GM18519 (cell line): ENCODE measurements at regions not wholly inside any gene's neighbourhood (a gene's known extent, or its start where the extent isn't known, plus 50 kb on each side); places are given as distances from the start of the nearest gene placed in this dataset.

Experiments used
- ATAC-seq: cut with Tn5 transposase; IDR thresholded peaks from one replicate; pipeline ENCODE4 v1.9.1; 2021; ENCODE audit warnings: mild to moderate bottlenecking, moderate library complexity; ENCODE audit not compliant: unreplicated experiment, low FRiP score

DNA sequence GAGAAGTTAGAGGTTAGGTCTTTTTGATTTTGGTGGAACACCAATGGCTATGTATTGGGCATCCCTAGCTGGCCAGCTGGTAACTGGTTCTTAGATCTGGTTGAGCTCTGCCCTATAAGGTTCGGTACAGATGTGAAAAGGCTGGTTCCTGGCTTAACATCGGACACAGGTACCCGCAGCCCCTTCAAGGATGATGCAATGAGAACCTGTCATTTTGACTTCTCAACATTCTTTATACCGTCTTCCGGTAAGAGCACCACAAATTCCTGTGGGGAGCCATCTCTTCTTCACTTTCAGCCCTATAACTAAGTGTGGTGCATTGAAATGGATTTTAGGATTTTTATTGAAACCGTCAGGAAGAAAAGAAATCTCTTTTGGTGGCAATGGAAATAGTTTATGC, 222.8 kb downstream of the ADAMTS9 start:
- ATAC-seq: no peak

DNA sequence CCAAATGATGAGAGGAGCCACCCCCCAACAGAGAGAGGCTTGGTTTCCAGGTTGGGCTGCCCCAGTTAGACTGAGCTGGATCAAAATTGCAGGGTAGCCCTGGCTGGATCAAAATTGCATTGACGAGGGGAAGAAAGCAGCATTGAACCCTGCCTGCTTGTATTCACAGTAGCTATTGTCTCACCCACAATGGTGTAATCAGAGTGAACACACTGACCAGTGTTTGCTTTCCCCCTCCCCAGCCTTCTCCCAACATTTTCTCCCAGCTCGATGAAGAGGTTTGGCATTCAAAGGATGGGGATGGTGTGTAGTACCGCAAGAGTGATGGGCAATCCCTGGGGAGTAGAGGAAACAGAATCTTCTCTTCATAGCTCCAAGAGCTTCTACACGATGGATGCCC, 223.8 kb downstream of the ADAMTS9 start:
- ATAC-seq: no peak

DNA sequence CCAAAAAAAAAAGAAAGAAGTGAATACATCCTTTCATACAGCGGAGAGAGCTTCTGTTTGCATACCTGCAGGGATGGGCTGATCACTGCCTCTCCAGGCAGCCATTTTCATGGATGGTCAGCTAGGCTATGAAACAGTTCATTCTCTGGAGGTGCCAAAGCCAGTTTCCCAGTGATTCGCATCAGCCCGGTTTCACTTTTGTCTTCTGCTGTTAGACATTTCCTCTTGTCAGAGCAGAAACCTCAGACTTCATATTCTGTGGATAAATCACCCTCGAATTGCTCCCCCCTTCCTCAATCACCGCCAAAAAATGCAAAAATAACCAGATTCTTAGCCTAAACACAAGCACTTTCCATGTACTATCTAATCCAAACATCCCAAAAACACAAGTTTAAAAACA, 225.6 kb downstream of the ADAMTS9 start:
- no peak for ATAC-seq

DNA sequence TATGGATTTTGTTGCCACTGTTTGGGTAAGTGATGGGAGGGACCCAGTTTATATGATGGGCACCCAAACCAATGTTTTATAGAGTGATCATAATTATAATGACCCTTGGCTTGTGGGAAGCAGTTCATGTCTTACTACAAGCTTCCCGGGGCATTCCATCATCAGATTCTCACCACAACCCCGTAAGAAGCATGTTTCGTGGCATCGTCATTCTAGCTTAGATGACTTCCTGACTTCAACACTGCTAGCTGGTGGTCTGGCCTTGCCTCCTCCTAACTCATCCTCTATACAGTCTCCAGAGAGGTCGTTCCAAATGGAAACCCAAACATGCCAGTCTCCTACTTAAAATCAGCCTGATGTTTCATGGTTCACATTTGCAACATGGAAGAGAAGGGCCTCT, 226.9 kb downstream of the ADAMTS9 start:
- ATAC-seq: no peak

DNA sequence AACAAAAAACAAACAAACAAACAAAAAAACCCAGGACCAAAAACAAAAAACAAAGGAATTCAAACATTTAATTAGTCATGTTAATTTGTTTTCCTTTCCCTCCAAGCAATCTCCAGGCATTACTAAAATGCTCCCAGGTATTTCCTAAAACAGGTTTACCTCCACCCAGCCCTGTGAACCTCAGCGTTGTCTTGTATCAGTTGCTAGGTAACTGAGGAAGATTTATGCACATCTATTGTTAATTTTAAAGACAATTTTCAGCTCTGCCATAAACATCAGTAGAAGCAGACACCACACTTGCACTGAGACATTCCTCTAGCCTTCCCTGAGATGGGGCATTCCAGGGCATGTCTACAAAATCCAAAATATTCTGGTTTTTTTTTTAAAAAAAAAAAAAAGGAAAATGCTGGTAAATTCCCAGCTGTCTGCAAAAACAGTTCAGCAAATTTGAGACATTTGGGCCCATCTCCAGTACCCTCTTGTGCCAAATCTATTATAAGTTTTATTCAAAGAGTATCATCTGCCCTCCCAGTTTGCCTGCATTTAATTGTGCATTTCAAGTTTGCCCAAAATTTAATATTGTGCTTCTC, 227.6 kb downstream of the ADAMTS9 start:
- no peak for ATAC-seq

DNA sequence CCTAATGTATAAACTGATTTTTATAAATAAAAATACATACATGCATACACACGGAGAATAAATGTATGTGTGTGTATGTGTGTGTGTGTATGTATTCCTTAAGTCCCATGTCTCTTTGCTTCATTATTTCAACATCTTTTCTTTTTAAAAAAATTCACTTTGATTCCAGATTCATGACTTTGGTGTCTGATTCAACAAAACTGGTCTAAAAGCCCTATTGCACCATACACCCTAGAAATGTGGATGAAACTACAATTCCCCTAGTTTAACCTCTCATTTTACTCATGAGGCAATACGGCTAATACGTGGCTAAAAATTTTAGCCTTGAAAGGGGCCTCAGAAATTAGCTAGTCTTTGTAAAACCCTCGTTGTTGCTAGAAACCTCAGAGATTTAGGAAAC, 228.1 kb downstream of the ADAMTS9 start:
- ATAC-seq: no peak

DNA sequence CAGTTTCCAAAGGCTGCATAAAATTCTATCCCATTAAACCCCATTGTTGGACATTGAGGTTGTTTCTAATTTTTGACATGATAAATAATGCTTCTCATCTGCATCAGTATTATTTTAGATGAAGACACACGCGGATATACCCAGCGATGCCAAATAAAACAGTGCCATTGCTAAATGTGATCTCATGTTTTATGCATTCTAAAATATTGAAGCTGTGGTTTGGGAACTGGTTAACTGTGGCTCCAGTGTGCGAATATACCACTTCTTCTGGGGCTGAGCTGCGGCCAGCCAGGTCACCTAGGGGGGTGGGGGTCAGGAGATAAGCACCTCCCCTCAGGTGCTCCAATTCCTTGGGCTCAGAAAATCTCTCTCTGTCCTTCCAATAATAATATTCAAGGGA, 230.0 kb downstream of the ADAMTS9 start:
- ATAC-seq: no peak

DNA sequence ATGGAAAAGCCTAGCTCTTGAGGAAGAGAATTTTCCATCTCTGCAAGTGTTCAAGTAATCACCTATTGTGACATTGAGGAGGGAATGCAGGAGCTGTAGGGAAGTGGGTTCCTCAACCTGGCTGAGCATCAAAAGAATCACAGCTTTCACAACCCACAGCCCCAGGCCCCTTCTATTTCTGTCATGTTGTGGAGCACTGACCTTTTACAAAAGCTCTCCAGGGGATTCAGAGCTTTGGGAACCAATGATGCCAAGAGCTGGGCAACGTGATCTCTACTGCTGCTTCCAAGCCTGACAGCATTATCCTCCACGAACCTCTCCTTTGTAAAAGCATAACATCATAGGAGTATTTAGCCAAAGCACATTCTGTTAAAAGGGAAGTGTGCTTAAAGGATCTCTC, 231.1 kb downstream of the ADAMTS9 start:
- no peak for ATAC-seq

DNA sequence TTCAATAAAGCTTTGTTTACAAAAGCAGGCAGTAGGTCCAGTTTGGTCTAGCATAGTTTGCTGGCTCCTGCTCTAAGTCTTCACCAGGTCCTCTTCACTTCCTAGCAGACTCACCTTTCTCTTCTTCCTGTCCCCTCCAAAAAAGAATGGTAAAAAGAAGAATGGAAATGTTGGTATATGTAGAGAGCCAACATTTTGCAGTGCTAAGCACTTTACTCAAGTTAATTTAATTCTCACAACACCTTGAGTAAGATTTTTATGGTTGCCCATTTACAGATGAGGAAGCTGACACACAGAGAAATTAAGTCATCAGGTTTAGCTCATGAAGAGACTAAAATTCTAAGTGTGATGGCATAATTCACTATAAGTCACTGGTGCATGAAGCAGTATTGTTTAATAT, 230.1 kb upstream of the PRICKLE2 start:
- no peak for ATAC-seq

DNA sequence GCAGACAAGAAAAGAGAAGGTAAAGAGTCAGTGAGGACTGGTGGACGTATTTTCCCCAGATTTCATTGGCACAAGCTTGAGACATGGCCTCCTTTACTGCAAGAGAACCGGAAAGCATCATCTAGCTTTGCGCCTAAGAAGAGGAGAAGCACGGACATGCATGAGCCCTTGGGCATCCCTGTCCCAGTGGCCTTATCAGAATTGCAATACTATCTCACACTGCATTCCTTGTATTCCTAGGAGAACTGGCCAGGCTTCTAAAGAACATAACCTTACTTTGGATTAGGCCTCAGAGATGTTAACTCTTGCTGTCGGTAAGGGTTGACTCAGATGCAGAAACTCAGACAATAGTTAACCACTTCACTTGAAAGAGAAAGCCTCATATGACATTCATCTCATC, 229.5 kb upstream of the PRICKLE2 start:
- ATAC-seq: no peak

DNA sequence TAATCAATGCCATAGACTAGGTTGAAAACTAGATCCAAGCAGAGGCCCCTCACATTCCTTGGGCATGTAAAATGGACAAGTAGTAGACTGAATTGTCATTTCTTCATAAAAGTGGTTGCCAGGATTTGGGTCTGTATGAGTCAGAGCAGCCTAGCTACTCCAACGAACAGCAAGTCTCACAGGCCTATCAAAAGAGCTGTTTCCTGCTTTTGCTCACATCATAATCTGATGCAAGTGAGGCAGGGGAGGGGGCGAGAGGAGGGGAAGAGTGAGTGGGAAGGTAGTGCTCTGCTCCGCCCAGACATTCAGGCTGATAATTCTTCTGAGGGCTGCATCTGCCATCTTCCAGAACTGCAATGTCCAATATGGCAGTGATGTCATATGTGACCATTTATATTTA, 228.9 kb upstream of the PRICKLE2 start:
- no peak for ATAC-seq

DNA sequence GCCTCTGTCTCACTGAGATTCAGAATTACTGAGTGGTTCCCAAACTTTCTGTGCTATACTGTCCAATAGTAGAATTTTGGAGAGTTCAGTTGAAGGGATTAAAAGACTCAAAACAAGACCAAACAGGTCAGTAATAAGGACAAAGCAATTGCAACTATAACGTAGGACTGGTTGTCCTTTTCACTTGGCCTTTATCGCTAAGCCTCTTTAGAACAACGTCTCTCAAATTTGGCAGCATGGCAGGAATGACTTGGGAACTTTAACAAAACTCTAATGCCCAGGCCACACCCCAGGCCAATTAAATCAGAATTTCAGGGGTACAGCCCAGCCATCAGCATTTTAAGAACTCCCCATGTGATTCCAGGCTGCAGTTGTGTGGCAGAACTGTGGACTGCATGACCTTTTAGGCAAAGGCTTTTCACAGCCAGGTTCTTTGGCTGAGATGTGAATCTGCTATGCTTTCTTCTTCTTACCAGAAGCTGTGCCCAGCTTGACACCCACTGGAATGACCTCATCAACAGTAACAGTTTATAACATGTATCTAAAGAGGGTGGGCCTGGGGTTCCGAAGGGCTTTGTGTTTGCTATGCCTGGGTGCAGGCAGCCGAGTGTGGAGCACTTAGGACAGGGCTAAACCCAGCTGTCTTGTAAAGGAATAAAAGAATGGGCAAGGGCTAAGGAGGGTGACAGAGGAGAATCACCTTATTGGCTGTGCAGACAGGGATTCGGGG, 226.2 kb upstream of the PRICKLE2 start:
- ATAC-seq: no peak

DNA sequence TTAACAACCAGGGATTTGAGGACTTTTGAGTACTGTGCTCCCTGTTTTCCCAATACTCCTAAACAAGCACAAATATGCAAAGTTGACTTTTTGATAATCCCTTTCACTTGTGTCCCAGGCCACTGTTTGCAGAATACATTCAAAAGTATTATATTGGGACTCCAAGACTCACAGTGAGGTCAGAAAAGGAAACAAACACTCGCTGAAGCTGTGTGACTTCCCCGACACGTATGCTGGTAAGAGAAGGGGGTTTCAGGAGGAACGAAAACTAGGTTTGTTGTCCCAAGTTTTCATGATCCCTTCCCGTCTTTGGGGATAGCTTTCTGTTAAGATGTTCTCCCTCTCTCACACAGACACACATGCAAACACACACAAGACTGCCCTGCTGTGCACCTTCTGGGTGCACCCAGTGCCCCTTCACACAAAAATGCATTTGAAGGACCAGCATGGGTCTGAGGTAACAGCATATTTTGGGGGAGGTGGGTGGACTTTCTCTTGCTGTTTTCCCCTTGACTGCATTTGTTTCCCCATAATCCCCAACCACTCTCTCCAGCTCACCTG, 225.2 kb upstream of the PRICKLE2 start:
- ATAC-seq: no peak

DNA sequence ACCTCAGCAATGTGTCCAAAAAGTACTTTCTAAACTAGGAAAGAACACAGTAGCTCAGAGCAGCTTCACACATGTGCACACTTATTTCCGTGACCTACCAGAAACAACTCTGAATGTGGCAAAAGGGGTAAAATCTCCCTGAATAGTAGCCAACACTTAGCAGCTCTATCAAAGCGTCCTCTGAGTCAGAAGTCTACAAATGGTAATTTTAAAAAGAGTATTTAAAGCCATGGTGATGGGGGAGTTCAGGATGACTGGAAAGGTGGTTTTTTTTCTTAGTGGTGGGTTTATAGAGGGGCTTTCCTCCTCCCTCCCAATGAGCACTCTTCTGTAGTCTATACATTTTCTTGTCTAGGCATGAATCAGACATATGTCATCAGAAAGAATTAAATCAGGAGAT, 223.8 kb upstream of the PRICKLE2 start:
- ATAC-seq: no peak

DNA sequence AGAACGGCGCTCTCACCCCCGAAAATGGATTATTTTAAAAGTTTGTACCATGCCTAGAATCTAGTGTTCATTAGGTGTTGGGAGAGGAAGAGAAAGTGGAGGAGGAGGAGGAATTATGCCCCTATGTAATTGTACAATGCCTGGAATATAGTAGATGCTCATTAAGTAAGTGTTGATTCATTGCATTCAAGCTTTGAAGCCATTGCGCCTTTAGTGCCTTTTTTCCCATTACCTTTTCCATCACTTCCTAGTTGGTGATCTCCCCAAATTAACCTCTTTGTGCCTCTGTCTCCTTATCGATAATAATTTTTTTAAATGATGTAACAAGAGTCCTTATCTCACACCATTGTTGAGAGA, 220.7 kb upstream of the PRICKLE2 start:
- ATAC-seq: no peak

DNA sequence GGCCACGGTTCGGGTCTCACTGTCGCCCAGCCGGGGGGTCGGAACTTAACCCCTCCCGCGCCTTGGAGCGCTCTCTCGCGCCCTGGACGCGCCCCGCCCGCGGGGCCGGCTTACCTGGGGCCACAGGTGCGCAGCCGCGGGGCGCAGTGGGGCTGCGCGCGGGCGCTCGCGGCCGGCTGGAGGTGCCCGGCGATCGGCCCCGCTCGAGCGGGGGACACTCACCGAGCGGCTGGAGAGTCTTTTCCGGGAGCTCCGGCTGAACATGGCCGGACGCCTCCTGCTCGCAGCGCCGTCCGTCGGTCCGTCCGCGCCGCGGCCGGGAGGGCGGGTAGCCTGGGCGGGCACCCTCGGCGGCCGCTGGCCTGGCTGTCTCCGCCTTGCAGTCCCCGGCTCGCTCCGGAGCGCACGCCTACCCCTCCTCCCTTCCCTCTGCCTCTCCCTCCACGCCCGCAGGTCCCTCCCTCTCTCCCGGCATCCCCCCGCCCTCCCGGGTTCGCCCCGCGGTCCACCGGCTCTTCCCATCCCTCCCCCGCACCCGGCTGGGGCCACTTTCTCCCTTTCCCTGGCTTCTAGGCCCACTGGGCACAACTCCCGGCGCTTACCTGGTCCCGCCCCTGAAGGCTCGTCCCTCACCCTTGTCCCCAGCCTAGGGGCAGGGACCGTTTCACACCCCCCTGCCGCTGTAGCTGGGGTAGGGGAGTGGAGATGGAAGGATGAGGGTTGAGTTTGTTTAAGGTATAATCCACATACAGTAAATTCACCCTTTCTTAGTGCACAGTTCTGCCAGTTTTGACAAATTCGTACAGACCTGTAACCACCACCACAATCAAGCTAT, 220.1 kb upstream of the PRICKLE2 start:
- ATAC-seq: no peak

DNA sequence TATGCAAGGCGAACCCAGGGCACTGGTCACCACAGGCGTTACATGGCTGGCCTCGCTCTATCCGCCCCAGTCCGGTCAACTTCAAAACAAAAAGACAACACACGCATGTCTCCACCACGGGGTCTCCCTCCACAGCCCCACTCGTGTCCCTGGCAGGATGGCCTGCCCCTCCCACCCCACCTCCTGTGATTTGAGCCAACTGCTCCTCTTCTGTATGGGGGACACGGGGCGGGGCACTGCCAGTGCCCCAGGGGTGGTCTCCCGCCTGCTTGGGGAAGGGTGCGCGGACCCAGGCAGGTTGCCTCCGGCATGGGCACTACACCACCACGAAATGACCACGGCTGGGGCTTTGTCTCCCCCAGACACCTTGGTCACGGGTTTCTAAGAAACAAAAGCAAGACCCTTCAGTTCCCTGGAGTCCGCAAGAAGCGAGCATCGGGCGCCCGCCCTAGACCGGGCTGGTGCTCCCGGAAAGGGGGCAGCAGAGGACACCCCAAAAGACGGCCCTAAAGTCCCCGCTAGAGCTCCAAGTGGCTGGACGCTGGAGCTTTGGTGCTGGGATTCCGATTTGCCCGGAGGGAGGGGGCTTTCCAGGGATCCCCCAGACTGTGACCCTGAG, 219.3 kb upstream of the PRICKLE2 start:
- no peak for ATAC-seq

DNA sequence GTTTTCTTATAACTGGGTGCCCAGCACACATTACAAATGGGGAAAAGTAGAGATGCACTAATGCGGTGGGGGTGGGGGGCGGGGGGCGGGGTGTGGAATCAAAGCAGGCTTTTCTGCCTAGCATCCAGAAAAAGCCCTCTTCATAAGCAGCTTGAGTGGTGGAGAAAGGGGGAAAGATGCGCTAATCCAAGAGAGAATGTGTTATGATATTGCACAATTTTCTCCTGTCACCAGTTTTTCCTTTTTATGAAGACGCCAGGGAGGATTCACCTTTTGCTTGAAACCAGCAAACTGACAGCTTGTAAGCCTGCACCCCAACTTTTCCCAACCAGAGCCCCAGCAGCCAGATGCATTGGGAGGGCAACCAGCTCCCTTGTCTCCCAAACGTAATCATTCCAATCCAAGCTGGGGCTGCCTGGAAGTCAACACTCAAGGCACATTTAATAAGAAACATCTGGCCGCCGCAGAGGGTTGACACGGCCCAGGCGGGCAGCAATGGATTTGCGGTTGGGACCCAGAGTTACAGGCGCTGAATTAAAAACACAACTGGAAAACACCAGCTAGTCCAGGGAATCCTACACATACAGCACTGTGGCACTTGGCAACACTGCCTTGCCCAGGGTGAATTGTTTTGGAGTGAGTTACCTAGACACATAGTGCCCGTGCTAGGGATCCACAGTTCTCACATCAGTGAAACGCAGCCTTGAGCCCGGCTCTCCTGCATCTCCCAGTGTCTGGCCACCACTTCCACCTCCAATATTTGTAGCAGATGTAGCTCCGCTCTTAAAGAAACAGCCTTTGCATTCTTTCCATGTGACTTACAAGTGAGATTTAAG, 218.5 kb upstream of the PRICKLE2 start:
- no peak for ATAC-seq

DNA sequence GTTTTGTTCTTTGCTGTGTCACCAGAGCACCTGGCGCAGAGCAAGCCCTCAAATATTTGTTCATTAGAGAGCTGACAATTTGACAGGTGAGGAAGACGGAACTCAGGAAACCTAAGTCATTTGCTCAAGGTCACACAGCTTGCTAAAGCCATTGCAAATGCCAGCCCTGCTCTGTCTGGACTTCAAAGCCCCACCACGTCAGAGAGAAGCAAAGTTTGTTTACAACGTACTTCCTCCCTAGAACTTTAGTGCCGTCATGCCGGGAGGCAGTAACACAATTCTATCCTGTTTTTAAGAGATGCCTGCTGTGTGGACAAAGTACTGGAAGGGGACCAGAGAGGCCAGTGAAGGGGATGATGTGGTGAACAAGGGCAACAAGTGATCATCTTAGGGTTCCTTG, 216.6 kb upstream of the PRICKLE2 start:
- no peak for ATAC-seq

DNA sequence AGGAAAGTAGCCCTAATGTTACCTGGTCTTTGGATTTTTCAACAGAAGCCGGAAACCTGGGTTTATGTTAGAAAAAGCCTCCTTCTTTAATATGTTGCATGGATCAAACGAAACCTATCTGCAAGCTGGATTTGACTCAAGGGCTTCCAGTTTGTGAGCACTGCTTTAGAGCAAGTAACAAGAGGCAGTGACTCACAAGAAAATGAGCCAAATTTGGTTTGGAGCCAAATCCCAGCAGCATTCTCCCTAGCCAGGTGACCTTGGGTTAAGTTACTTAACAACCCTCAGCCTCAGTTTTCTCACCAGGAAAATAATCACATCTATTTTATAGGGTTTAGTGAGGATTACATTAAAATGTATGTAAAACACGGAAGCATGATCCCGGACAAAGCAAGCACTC, 215.2 kb upstream of the PRICKLE2 start:
- no peak for ATAC-seq
